ENCODE measurements at regions not wholly inside any gene's neighbourhood (a gene's known extent, or its start where the extent isn't known, plus 50 kb on each side); places are given as distances from the start of the nearest gene placed in this dataset.

DNA sequence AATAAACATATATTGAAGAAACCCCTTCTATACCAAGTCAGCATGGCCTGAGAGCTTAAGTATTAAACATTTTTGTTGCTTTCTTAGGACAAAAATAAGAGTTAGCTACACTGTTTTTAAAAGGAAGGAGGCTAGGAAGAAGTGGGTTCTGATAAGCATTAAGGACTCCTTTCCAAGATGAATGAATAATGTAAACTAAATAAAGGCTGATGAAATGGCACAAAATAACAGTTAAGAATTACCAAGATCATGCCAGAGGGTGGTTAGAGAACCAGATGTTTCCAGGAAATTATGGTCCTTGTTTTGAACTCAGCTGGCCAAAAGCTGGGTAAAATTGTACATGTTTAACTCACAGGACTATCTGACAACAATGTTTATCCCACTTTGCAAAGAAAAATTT is 114.1 kb upstream of the ETS2 start:
- peaks cover 0 to 6% (median 0%) of the 10 kb centered on the region in 4 donors for H3K27me3 ChIP-seq (ENCODE audit: control insufficient read depth in 4 of 4, insufficient read depth in 4 of 4, low read length in 3 of 4)
- H3K4me3 ChIP-seq (ENCODE audit: low read depth in 1 of 3, low read length in 3 of 3) = no peak overlapping the region
- H3K4me1 ChIP-seq (ENCODE audit: control insufficient read depth in 4 of 4, insufficient read depth in 4 of 4, low read length in 3 of 4) = no peaks in the 10 kb centered on the region
- TF ChIP-seq JUND (IDR thresholded peaks at IDR 0.05) = no peak
- DNase-seq (ENCODE audit: low spot score) = no peak
- no peak overlapping the region for H3K9ac ChIP-seq (ENCODE audit: low read depth in 1 of 2, low read length in 2 of 2)
- H3K9me3 ChIP-seq (ENCODE audit: control insufficient read depth in 4 of 4, low read length in 3 of 4) = peaks cover 0 to 3% (median 1%) of the 10 kb centered on the region in 4 donors
- no peak overlapping the region for H3K27ac ChIP-seq (ENCODE audit: low read depth in 1 of 2, low read length in 2 of 2)
- H3K36me3 ChIP-seq (ENCODE audit: control insufficient read depth in 4 of 4, insufficient read depth in 3 of 4, low read depth in 1 of 4, low read length in 3 of 4) = no peaks in the 10 kb centered on the region

DNA sequence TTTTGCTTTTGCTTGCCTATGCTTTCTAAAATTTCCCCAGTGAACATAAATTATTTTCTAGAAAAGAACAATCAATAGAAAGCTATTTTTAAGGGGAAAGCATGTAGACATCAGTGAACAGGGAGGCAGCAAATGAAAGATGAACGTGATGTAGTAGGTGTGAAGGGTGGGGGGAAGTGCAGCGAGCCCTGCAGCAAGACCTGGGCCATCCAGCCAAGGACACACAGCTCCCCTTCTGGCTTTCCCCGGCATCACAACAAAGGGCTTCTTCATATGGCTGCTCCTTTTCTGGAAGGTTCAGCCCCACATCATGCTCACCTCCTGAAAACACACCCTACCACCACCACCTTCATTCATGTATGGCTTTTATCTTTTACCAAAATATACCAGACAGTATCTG is 109.2 kb upstream of the ETS2 start:
- Histone ChIP-seq H3K27me3 (ENCODE audit: control insufficient read depth in 4 of 4, insufficient read depth in 4 of 4, low read length in 3 of 4) (peaks cover 0 to 10% (median 0%) of the 10 kb centered on the region in 4 donors), H3K36me3 (ENCODE audit: control insufficient read depth in 4 of 4, insufficient read depth in 3 of 4, low read depth in 1 of 4, low read length in 3 of 4) (no peaks in the 10 kb centered on the region), H3K4me1 (ENCODE audit: control insufficient read depth in 4 of 4, insufficient read depth in 4 of 4, low read length in 3 of 4) (no peaks in the 10 kb centered on the region), H3K27ac (ENCODE audit: low read depth in 1 of 2, low read length in 2 of 2) (no peak overlapping the region), H3K9me3 (ENCODE audit: control insufficient read depth in 4 of 4, low read length in 3 of 4) (peaks cover 0 to 5% (median 1%) of the 10 kb centered on the region in 4 donors), H3K9ac (ENCODE audit: low read depth in 1 of 2, low read length in 2 of 2) (no peak overlapping the region), H3K4me3 (ENCODE audit: low read depth in 1 of 3, low read length in 3 of 3) (no peak overlapping the region)
- TF ChIP-seq TAF1 (conservative IDR thresholded peaks at IDR 0.05) = no peak
- TF ChIP-seq, protein P1, sequence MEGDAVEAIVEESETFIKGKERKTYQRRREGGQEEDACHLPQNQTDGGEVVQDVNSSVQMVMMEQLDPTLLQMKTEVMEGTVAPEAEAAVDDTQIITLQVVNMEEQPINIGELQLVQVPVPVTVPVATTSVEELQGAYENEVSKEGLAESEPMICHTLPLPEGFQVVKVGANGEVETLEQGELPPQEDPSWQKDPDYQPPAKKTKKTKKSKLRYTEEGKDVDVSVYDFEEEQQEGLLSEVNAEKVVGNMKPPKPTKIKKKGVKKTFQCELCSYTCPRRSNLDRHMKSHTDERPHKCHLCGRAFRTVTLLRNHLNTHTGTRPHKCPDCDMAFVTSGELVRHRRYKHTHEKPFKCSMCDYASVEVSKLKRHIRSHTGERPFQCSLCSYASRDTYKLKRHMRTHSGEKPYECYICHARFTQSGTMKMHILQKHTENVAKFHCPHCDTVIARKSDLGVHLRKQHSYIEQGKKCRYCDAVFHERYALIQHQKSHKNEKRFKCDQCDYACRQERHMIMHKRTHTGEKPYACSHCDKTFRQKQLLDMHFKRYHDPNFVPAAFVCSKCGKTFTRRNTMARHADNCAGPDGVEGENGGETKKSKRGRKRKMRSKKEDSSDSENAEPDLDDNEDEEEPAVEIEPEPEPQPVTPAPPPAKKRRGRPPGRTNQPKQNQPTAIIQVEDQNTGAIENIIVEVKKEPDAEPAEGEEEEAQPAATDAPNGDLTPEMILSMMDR (IDR thresholded peaks at IDR 0.05; ENCODE audit: low read depth, low read length, missing input control) = no peak
- TF ChIP-seq, protein P2, sequence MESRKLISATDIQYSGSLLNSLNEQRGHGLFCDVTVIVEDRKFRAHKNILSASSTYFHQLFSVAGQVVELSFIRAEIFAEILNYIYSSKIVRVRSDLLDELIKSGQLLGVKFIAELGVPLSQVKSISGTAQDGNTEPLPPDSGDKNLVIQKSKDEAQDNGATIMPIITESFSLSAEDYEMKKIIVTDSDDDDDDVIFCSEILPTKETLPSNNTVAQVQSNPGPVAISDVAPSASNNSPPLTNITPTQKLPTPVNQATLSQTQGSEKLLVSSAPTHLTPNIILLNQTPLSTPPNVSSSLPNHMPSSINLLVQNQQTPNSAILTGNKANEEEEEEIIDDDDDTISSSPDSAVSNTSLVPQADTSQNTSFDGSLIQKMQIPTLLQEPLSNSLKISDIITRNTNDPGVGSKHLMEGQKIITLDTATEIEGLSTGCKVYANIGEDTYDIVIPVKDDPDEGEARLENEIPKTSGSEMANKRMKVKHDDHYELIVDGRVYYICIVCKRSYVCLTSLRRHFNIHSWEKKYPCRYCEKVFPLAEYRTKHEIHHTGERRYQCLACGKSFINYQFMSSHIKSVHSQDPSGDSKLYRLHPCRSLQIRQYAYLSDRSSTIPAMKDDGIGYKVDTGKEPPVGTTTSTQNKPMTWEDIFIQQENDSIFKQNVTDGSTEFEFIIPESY (IDR thresholded peaks at IDR 0.05) = no peak
- TF ChIP-seq FOXA2 (IDR thresholded peaks at IDR 0.05) = no peak
- no peak for TF ChIP-seq HNF4G (IDR thresholded peaks at IDR 0.05)
- TF ChIP-seq, protein P3, sequence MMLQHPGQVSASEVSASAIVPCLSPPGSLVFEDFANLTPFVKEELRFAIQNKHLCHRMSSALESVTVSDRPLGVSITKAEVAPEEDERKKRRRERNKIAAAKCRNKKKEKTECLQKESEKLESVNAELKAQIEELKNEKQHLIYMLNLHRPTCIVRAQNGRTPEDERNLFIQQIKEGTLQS (IDR thresholded peaks at IDR 0.05) = no peak
- TF ChIP-seq YY1 (IDR thresholded peaks at IDR 0.05) = no peak
- TF ChIP-seq NR2F2 (IDR thresholded peaks at IDR 0.05) = no peak
- TF ChIP-seq RAD21 (IDR thresholded peaks at IDR 0.05) = no peak
- 74% methylated on average over 3 of the region's 3 CpGs for WGBS
- DNase-seq (ENCODE audit: low spot score) = no peak

DNA sequence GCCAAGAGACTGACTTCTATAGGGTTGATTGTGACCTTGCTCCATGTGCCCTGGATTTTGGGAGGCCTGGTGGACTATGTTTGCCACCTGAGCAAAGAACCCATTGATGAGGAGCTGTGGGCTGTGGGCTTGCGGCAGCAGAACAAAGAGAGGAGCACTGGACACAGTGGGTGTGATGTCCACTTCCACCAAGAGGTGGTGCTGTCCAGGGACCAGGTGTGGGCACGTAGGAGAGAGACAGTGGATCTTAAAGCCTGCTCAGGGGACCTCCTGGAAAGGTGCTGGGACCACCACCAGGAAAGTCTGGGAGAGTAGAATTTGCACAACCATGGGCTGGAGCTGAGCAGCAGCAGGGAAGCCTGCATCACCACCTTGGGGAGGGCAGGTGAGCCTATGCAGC is 106.7 kb upstream of the ETS2 start:
- no peak for DNase-seq (ENCODE audit: low spot score)
- Histone ChIP-seq H3K9me3 (ENCODE audit: control insufficient read depth in 4 of 4, low read length in 3 of 4) (peaks cover 0 to 5% (median 1%) of the 10 kb centered on the region in 4 donors), H3K36me3 (ENCODE audit: control insufficient read depth in 4 of 4, insufficient read depth in 3 of 4, low read depth in 1 of 4, low read length in 3 of 4) (no peaks in the 10 kb centered on the region), H3K9ac (ENCODE audit: low read depth in 1 of 2, low read length in 2 of 2) (no peak overlapping the region), H3K27me3 (ENCODE audit: control insufficient read depth in 4 of 4, insufficient read depth in 4 of 4, low read length in 3 of 4) (peaks cover 0 to 3% (median 0%) of the 10 kb centered on the region in 4 donors), H3K27ac (ENCODE audit: low read depth in 1 of 2, low read length in 2 of 2) (no peak overlapping the region), H3K4me1 (ENCODE audit: control insufficient read depth in 4 of 4, insufficient read depth in 4 of 4, low read length in 3 of 4) (no peaks in the 10 kb centered on the region), H3K4me3 (ENCODE audit: low read depth in 1 of 3, low read length in 3 of 3) (no peak overlapping the region)
- 64% methylated on average over 2 of the region's 2 CpGs for WGBS
- no peak for TF ChIP-seq JUND (IDR thresholded peaks at IDR 0.05)
- TF ChIP-seq, protein P1 (IDR thresholded peaks at IDR 0.05; ENCODE audit: low read depth, low read length, missing input control) = peak; percentile 9
- TF ChIP-seq NR2F2 (IDR thresholded peaks at IDR 0.05) = no peak
- no peak for TF ChIP-seq SP1 (IDR thresholded peaks at IDR 0.05)
- TF ChIP-seq FOXA1 (IDR thresholded peaks at IDR 0.05) = no peak
- TF ChIP-seq YY1 (IDR thresholded peaks at IDR 0.05) = no peak

Measured in liver (tissue), 8 donors.